ENCODE measurements at regions not wholly inside any gene's neighbourhood (a gene's known extent, or its start where the extent isn't known, plus 50 kb on each side); places are given as distances from the start of the nearest gene placed in this dataset.

DNA sequence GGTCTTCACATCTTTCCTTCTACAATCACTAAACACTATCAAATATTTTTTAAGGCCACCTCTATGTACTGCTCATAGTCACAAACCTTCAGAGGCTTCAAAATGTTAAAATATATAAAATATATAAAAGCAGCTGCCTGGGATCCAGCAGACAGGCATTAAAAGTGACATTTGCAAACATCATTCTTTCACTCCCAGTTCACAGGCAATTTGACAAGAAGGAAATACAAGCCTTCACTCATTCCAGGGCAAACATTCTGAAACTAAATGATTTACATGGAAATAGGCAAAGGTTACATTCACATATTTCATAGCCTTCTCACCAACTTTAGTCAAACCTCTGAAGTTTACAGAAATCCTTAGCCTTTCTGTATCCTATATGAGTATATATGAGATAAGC is 266.3 kb downstream of the TBL1XR1 start:
- no peak overlapping the region for H3K27ac ChIP-seq
- TF ChIP-seq, protein P1, sequence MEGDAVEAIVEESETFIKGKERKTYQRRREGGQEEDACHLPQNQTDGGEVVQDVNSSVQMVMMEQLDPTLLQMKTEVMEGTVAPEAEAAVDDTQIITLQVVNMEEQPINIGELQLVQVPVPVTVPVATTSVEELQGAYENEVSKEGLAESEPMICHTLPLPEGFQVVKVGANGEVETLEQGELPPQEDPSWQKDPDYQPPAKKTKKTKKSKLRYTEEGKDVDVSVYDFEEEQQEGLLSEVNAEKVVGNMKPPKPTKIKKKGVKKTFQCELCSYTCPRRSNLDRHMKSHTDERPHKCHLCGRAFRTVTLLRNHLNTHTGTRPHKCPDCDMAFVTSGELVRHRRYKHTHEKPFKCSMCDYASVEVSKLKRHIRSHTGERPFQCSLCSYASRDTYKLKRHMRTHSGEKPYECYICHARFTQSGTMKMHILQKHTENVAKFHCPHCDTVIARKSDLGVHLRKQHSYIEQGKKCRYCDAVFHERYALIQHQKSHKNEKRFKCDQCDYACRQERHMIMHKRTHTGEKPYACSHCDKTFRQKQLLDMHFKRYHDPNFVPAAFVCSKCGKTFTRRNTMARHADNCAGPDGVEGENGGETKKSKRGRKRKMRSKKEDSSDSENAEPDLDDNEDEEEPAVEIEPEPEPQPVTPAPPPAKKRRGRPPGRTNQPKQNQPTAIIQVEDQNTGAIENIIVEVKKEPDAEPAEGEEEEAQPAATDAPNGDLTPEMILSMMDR (IDR thresholded peaks at IDR 0.05) = no peak
- intact Hi-C loops (cut with DNase I) = loop anchor here in 4 of 10 donors (5.0 to 10.0 kb wide), 3 partner anchors 56 to 416 kb away; no protein-coding TSS in a partner anchor
- no peaks in the 10 kb centered on the region for H3K36me3 ChIP-seq
- no peaks in the 10 kb centered on the region for H3K27me3 ChIP-seq
- H3K4me1 ChIP-seq = no peaks in the 10 kb centered on the region
- no peaks in the 10 kb centered on the region for H3K9me3 ChIP-seq
- no peak for DNase-seq
- H3K4me3 ChIP-seq = no peak overlapping the region
- ATAC-seq = no peak

DNA sequence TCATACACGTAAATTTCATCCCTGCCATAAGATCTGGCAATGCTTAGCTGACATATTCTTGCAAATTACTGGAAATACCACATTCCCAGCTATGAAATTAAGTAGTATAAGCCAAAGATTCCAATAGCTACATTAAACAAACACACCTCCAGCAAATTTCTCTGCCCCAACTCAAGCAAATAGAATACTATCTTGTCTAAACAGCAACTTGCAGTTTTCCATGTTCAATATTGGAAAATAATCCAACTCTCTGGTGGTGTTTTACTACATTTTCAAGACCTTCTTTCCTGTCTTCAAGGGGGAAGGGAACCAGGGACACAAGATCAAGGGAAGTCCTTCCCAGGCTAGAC is 268.7 kb downstream of the TBL1XR1 start:
- H3K27ac ChIP-seq = no peak overlapping the region
- TF ChIP-seq, protein P1 (IDR thresholded peaks at IDR 0.05) = no peak
- WGBS, 2 donors = 70 to 79% methylated on average over 1 of the region's 1 CpG
- no peaks in the 10 kb centered on the region for H3K36me3 ChIP-seq
- H3K4me1 ChIP-seq = no peaks in the 10 kb centered on the region
- no peak for ATAC-seq
- H3K9me3 ChIP-seq = no peaks in the 10 kb centered on the region
- no peak overlapping the region for H3K4me3 ChIP-seq
- intact Hi-C loops (cut with DNase I) = no loop called here
- DNase-seq = no peak
- no peaks in the 10 kb centered on the region for H3K27me3 ChIP-seq

DNA sequence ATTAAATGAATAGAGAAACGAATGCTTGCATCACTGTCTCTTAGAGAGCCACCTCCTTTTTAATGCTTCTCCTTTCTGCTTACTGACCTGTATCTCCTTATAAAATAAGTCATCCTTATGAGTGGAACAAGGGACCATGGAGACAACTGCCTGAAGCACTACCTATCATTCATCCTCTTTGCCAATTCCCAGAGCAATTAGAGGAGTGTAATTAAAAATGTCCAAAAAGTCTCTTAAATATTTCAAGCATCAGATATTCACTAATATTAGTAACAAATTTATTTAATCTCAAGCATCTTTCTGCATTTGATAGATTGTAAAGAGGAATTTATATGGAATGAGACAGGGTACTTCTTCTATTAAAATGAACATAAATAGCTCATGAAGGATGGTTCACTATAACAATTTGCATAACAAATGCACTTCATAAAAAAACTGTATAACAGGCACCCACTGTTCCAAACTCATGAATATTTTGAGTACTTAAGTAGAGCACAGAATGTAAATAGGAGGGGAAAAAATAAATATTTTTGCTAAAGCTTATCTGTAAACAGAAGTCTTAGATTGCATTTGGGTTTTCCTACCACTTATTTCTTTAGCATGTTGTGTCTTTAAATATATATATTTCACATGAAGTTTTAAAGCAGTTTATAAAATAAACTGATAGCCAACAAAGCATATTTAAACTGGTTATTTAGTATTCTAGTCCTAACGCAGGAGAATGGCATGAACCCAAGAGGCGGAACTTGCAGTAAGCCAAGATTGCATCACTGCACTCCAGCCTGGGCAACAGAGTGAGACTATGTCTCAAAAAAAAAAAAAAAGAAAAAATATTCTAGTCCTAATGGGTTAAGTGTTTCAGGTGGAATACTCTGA is 269.3 kb downstream of the TBL1XR1 start:
- Histone ChIP-seq H3K36me3 (no peaks in the 10 kb centered on the region), H3K27ac (no peak overlapping the region), H3K9me3 (no peaks in the 10 kb centered on the region), H3K27me3 (no peaks in the 10 kb centered on the region), H3K4me3 (no peak overlapping the region), H3K4me1 (no peaks in the 10 kb centered on the region)
- ATAC-seq = no peak
- intact Hi-C loops (cut with DNase I) = no loop called here
- WGBS, 2 donors = 91 to 93% methylated on average over 3 of the region's 3 CpGs
- DNase-seq = no peak
- TF ChIP-seq, protein P1 (IDR thresholded peaks at IDR 0.05) = no peak

DNA sequence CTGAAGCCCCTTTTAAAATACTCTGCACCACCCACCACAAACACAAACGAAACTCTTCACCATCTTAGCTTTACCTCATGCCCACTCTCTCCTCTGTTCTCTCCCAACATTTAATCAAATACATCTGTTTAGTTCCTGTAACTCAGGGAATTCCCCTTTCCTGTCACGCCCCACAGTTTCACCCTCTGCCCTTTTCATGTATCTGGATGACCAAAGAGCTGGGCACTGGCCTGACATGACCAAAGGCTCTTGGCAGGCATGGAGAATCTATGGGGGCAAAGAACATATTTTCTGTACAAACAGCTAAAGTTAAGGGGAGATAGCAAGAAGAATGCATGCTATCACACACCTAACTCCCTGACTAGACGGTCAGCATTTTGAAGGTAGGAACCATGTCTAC is 270.0 kb downstream of the TBL1XR1 start:
- no peak for ATAC-seq
- DNase-seq = no peak
- Histone ChIP-seq H3K4me3 (no peak overlapping the region), H3K36me3 (no peaks in the 10 kb centered on the region), H3K4me1 (no peaks in the 10 kb centered on the region), H3K27ac (no peak overlapping the region), H3K27me3 (no peaks in the 10 kb centered on the region), H3K9me3 (no peaks in the 10 kb centered on the region)
- WGBS, 2 donors = 27 to 28% methylated on average over 3 of the region's 3 CpGs
- TF ChIP-seq, protein P1 (IDR thresholded peaks at IDR 0.05) = no peak
- intact Hi-C loops (cut with DNase I) = no loop called here

Measured in heart right ventricle (tissue), 16 donors.